ENCODE measurements at regions not wholly inside any gene's neighbourhood (a gene's known extent, or its start where the extent isn't known, plus 50 kb on each side); places are given as distances from the start of the nearest gene placed in this dataset.
"Not testable (repeated sequence)": the region's sequence is repeated elsewhere in the genome, so short reads cannot be mapped to it uniquely, and the experiment has no call there.

DNA sequence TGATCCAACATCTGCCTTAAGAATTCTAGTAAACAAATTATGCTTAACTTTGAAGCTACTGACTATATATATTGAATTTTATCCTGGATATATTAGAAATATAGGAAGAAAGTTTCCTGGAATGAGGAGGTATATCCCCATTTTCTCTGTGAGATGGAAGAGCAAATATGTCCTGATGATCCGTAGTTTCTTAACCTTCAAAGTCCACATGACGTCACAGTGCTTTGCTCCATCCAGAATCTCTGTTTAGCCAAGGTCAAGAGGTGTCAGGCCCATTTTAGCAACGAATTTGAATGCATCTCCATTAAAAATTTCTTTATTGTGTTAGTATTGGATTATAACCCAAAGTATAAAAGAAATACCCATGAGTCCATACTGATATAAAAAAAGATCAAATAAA, 162.5 kb downstream of the PRL start:
- ChIA-PET POLR2A (no interaction called here), CTCF (no interaction called here)
- DNase-seq (ENCODE audit: low read depth, low spot score), result no peak
- H3K4me3 ChIP-seq (ENCODE audit: low read depth, low read length), result no peak overlapping the region
- TF ChIP-seq, protein P1, sequence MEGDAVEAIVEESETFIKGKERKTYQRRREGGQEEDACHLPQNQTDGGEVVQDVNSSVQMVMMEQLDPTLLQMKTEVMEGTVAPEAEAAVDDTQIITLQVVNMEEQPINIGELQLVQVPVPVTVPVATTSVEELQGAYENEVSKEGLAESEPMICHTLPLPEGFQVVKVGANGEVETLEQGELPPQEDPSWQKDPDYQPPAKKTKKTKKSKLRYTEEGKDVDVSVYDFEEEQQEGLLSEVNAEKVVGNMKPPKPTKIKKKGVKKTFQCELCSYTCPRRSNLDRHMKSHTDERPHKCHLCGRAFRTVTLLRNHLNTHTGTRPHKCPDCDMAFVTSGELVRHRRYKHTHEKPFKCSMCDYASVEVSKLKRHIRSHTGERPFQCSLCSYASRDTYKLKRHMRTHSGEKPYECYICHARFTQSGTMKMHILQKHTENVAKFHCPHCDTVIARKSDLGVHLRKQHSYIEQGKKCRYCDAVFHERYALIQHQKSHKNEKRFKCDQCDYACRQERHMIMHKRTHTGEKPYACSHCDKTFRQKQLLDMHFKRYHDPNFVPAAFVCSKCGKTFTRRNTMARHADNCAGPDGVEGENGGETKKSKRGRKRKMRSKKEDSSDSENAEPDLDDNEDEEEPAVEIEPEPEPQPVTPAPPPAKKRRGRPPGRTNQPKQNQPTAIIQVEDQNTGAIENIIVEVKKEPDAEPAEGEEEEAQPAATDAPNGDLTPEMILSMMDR (IDR thresholded peaks at IDR 0.05; ENCODE audit: insufficient read depth, low read length, missing control alignments), result no peak

DNA sequence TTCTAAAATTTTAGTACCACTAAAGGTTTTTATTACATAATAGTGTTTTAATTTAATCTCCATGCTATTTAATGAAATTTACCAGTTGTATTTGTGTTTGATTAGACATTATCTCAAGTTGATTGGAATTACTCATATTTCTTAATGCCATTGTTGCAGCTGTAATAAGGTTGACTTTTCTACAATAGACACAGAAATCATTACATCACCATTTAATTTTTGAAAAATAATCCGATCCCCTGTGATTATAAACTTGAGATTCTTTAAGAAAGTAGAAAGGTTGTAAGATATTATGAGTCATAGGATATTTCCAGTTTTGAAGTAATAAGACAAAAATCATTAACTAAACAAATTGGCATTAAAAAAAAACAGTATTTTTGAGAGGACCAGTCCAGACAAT, 161.4 kb downstream of the PRL start:
- TF ChIP-seq, protein P1 (IDR thresholded peaks at IDR 0.05; ENCODE audit: insufficient read depth, low read length, missing control alignments), result no peak
- no peak overlapping the region for H3K4me3 ChIP-seq (ENCODE audit: low read depth, low read length)
- POLR2A ChIA-PET, result no interaction called here
- CTCF ChIA-PET, result no interaction called here
- no peak for DNase-seq (ENCODE audit: low read depth, low spot score)

DNA sequence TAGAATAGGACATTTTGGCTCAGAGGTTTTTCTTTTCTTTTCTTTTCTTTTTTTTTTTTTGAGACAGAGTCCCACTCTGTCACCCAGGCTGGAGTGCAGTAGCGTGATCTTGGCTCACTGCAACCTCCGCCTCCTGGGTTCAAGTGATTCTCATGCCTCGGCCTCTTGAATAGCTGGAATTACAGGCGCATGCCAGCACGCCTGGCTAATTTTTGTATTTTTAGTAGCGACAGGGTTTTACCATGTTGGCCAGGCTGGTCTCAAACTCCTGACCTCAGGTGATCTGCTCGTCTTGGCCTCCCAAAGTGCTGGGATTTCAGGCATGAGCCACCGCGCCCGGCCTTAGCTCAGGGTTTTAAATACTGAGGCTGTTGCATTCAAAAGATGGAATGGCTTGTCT, 156.1 kb downstream of the PRL start:
- not testable (repeated sequence) for DNase-seq (ENCODE audit: low read depth, low spot score)

DNA sequence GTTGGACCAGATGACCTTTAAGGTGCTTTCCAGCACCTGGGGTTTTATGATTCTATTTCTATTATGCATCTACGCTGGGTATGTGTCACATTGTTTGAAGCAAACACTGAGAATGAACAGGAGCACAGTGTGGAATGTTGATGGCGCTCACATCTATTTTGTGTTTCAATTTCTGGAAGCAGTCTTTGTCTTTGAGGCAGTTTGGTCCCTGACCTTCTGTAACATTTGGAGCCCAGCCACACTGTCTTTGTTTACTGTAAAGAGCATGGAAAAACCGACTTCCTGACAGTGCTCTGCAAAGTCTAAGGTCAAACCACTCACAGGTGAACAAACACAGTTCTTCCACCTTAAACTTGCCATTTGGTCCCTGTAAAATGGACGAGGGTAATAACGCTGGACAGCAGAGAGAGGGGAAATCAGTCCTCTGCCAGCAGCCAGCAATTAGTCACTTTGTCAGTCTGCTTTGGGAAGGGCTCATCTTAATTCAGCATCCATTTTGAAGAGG, 155.5 kb downstream of the PRL start:
- POLR2A ChIA-PET, result no interaction called here
- H3K4me3 ChIP-seq (ENCODE audit: low read depth, low read length), result no peak overlapping the region
- CTCF ChIA-PET, result no interaction called here
- TF ChIP-seq, protein P1 (IDR thresholded peaks at IDR 0.05; ENCODE audit: insufficient read depth, low read length, missing control alignments), result no peak
- no peak for DNase-seq (ENCODE audit: low read depth, low spot score)

More for the DNA sequence above, 156.1 kb downstream of the PRL start:
- POLR2A ChIA-PET; H3K4me3 ChIP-seq (ENCODE audit: low read depth, low read length); CTCF ChIA-PET: not testable (repeated sequence)

DNA sequence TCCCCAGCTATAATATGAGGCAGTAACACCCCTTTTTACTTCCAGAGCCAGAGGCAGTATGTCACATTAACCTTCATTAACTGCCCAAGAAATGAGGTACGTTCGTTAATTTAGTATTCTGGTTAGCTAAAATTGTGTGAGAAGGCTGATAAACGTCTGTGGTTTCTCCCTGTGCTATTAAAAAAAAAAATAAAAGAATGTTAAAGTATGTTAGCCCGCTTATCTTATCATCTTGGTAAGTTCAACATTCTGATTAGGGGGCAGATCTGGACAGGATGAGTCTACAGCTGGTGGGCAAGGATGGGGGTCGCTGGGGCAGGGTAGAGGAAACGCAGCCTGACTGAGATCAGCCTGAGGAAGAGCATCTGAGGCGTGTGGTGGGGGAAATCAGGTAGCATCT, 154.0 kb downstream of the PRL start:
- H3K4me3 ChIP-seq (ENCODE audit: low read depth, low read length), result no peak overlapping the region
- CTCF ChIA-PET, result interaction anchor here (0.8 to 1.2 kb wide), 2 partner anchors 549 to 555 kb away, joined by 3 to 4 read pairs; partner anchors contain the start of gene SOX4
- POLR2A ChIA-PET, result no interaction called here

DNA sequence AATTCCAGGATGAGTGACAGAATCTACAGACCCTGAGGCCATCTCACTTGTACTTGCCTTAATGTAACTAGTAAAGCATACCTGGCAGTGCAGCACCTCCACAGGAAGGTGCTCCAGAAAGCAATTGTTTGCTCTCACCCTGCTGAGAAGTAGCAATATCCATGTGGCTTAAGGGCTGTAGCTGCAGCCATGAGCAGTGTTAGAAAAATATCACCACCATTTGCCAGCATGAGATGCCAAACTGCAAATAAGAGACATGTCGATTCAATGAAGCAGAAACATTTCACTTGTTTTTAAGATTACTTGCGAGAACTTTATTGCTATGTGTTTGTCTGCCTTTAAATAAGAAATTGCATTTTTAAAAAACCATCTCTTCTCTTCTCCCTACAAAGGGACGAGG, 151.5 kb downstream of the PRL start:
- DNase-seq (ENCODE audit: low read depth, low spot score), result no peak
- H3K4me3 ChIP-seq (ENCODE audit: low read depth, low read length), result no peak overlapping the region
- CTCF ChIA-PET, result interaction anchor here (1.0 to 1.6 kb wide), 3 partner anchors 25 to 684 kb away, joined by 3 to 5 read pairs (median 3); partner anchors contain the start of gene SOX4
- POLR2A ChIA-PET, result no interaction called here
- TF ChIP-seq, protein P1 (IDR thresholded peaks at IDR 0.05; ENCODE audit: insufficient read depth, low read length, missing control alignments), result no peak

More for the DNA sequence above, 154.0 kb downstream of the PRL start:
- TF ChIP-seq, protein P1 (IDR thresholded peaks at IDR 0.05; ENCODE audit: insufficient read depth, low read length, missing control alignments), result no peak
- no peak for DNase-seq (ENCODE audit: low read depth, low spot score)

Measured in AG04449 (cell line).